ENCODE measurements at regions not wholly inside any gene's neighbourhood (a gene's known extent, or its start where the extent isn't known, plus 50 kb on each side); places are given as distances from the start of the nearest gene placed in this dataset.
"Not testable (repeated sequence)": the region's sequence is repeated elsewhere in the genome, so short reads cannot be mapped to it uniquely, and the experiment has no call there.

- POLR2A ChIA-PET (ENCODE audit: low non-redundant PET), result no interaction called here
- no peak for TF ChIP-seq CTCF (conservative IDR thresholded peaks at IDR 0.05; ENCODE audit: low read depth)
- no peak for DNase-seq (ENCODE audit: low spot score)
- CTCF ChIA-PET, result no interaction called here
- H3K27ac ChIP-seq, result no peak overlapping the region
These were observed 568.8 kb upstream of the C16orf82 start for GRCh38 chr16:26497896-26498295.

- ChIA-PET POLR2A (ENCODE audit: low non-redundant PET) (no interaction called here), CTCF (no interaction called here)
These were observed 566.4 kb upstream of the C16orf82 start for GRCh38 chr16:26500326-26500725.

GRCh38 chr16:26505496-26505895, 561.2 kb upstream of the C16orf82 start:
- TF ChIP-seq CTCF (conservative IDR thresholded peaks at IDR 0.05; ENCODE audit: low read depth), result no peak
- DNase-seq (ENCODE audit: low spot score), result no peak
- no peak overlapping the region for H3K27ac ChIP-seq
- POLR2A ChIA-PET (ENCODE audit: low non-redundant PET), result no interaction called here
- CTCF ChIA-PET, result no interaction called here

More at GRCh38 chr16:26500326-26500725, 566.4 kb upstream of the C16orf82 start:
- no peak overlapping the region for H3K27ac ChIP-seq
- no peak for DNase-seq (ENCODE audit: low spot score)
- TF ChIP-seq CTCF (conservative IDR thresholded peaks at IDR 0.05; ENCODE audit: low read depth), result no peak

- H3K27ac ChIP-seq; CTCF ChIA-PET; POLR2A ChIA-PET (ENCODE audit: low non-redundant PET); DNase-seq (ENCODE audit: low spot score): not testable (repeated sequence)
These were observed 557.8 kb upstream of the C16orf82 start for GRCh38 chr16:26508946-26509345.

GRCh38 chr16:26510924-26511323, 555.8 kb upstream of the C16orf82 start:
- DNase-seq (ENCODE audit: low spot score), result no peak
- no peak overlapping the region for H3K27ac ChIP-seq
- POLR2A ChIA-PET (ENCODE audit: low non-redundant PET), result no interaction called here
- TF ChIP-seq CTCF (conservative IDR thresholded peaks at IDR 0.05; ENCODE audit: low read depth), result no peak
- CTCF ChIA-PET, result no interaction called here

GRCh38 chr16:26511463-26511862, 555.3 kb upstream of the C16orf82 start:
- no peak overlapping the region for H3K27ac ChIP-seq
- no peak for TF ChIP-seq CTCF (conservative IDR thresholded peaks at IDR 0.05; ENCODE audit: low read depth)
- ChIA-PET POLR2A (ENCODE audit: low non-redundant PET) (no interaction called here), CTCF (no interaction called here)
- DNase-seq (ENCODE audit: low spot score), result no peak

GRCh38 chr16:26521626-26522025, 545.1 kb upstream of the C16orf82 start:
- no peak for TF ChIP-seq CTCF (conservative IDR thresholded peaks at IDR 0.05; ENCODE audit: low read depth)

More at GRCh38 chr16:26521626-26522025, 545.1 kb upstream of the C16orf82 start:
- DNase-seq (ENCODE audit: low spot score), result no peak
- CTCF ChIA-PET, result no interaction called here
- H3K27ac ChIP-seq, result no peak overlapping the region
- POLR2A ChIA-PET (ENCODE audit: low non-redundant PET), result no interaction called here
